Stimulated activated CD4-positive, alpha-beta T cell treated with anti-CD3 and anti-CD28 coated beads, Interleukin-2, amount 100 ng/mL, for 4 hours (primary cell): ENCODE measurements at regions not wholly inside any gene's neighbourhood (a gene's known extent, or its start where the extent isn't known, plus 50 kb on each side); places are given as distances from the start of the nearest gene placed in this dataset.
"Not testable (repeated sequence)": the region's sequence is repeated elsewhere in the genome, so short reads cannot be mapped to it uniquely, and the experiment has no call there.

Experiments used
- DNase-seq: peaks from one replicate; pipeline ENCODE4 v3.0.0-alpha.2; 2020; ENCODE audit warnings: low read depth

DNA sequence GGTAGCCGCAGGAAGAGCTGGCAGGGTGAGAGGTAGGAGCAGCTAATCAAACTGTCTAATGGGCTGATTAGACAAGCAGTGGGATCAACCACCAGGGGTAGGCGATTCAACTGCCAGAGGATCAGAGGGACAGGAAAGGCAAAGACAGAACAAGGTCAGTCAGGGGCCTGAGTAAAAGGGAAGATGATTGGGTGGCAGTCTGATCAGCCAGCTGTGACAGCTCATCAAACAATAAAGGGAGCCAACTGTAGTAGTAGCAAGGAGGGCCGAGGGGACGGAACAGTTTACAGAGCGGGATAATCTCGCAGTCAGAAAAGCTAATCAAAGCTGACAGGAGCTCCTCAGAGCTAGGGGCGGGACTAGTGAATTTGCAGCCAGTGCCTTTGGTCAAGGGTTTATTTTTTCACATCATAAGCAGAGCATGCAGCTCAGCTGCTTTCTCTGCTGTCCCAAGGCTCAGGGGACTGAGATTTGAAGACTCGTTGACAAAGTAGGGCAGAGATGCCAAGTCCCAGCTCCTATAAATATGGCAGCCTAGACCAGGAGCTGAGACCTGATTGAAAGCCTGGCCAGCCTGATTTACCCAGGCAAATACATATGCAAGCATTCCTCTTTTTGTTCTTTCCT is 418.2 kb downstream of the GABRG2 start:
- DNase-seq = no peak

DNA sequence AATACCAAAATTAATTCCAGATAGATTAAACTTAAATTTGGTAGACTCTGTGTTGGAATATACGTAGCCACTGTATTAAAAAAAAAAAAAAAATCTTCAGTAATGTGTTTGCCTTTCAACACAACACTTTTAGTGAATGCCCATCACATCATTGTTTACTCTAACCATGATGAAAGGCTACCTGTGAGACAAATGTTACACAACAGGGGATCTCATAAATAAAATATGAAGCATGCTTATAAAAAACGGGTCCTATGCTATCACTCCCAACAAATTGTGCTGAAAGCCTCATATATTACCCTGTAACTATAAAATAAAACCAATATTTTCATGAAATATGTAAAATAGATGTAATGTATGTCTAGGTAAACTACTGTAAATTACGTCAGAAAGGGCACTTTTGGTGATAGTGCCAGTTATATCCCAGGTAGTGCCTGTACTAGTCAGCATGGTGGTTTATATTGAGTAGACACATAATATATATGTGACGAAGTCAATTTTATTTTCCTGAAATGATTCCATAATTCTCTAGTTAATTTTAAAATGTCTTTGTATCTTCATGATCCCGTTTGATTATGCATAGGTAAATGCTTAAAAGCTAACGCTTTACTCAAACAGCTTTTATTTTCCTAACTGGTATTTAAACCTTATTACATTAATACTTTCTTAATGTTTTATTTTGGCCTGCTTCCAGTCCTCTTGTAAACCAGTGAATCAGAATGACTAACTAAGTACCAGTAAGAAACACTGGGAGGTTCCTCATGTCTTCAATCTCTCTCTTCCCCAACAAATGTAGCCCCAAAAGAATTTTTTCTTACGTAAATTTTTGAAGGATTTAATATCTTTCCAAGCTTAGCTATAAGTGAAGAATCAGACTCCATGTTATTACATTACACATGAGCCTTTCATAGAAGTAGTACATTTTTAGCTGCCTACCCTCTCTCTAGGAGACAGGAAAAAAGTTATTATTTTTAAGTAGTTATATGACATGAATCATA is 420.3 kb downstream of the GABRG2 start:
- DNase-seq = no peak

DNA sequence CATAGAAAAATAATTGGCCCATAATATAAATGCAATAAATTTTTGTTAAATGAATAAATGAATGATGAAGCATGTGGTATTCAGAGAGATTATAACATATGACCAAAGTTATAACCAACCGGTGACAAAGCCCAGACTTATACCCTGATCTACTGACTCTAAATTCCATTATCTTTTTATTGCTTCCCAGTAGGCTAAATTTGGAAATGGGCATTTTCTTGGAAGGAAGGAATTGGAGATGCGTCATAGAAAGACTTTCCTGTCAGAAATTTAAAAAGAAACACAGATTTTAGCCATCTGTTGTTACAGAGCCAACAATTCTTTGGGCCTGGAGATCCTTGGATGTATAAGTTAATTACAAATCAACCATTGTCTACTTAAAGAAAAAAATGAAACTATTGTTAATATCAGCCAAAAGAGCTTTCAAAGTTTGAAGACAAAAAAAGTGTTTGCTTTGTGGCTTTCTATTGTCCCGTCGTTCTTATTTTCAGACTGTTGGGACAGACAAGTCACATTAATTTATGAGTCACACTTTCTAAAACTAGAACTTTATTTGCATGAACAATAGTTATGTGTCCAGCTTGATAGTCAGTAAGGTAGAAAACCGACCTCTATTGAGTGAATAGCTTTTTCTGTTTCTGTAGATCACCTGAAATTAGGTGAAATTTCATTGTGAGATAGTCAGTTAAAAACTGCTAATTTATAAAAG is 428.7 kb downstream of the GABRG2 start:
- DNase-seq = no peak

DNA sequence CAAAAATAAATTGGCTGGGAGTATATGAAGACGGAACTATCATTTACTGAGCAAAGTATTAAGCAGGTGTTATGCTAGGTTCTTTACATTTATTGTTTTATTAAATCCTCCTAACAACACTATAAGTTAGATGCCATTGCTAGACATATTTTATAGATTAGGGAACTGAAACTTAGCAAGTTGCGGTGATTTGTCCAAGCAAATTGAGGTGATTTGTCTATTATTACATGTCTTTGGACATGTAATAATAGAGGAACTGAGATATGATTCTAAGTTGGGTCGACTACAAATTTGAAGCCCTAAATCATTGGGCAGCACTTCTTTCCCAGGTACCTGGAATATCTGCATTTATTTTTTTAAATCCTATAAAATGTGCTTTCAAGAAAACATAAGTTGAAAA is 429.9 kb downstream of the GABRG2 start:
- DNase-seq = no peak

- no peak for DNase-seq
These were observed 435.2 kb downstream of the GABRG2 start for GRCh38 chr5:162502780-162503179.

DNA sequence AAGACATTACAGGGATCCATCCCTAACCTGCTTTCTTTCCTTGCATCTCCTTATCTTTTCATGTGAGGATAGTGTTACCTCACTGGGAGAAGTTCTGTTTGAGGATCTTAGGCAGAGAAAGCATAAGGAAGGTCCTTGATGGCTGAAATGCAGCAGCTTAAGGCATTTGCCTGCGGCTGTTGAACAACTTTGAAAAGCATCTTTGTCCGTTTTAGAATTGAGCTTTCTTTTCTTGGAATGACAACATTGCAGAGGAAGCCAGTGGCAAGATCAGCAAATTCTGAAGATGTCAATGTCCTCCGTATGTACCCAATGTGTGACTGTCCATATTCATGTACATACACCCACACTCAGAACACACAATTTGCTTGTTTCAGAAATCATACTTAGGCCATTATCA is 436.2 kb downstream of the GABRG2 start:
- no peak for DNase-seq

DNA sequence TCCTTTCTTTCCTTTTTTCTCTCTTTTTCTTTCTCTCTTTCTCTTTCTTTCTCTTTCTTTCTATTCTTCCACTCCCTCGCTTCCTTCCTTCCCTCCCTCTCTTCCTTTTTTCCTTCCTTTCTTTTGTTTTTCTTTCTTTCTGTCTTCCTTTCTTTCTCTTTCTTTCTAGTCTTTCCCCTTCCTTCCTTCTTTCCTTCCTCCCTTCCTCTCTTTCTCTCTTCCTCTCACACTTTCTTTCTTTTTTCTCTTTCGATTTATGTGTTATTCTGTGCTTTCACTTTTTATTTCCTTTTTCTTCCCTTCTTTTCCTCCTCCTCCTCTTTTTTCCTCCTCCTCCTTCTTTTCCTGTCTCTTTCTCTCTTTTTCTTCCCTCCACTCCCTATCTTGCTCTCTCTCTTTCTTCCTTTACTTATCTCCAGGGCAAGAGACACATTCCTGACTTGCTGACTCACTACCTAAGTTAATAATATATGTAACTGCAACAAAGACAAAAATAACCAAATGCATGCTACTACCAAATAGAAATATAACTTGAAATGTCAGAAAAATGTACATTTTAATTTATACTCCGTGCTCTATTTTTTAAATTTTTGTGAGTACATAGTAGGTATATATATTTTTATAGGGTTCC is 445.5 kb downstream of the GABRG2 start:
- no peak for DNase-seq

- no peak for DNase-seq
These were observed 446.5 kb downstream of the GABRG2 start for GRCh38 chr5:162514116-162514515.

DNA sequence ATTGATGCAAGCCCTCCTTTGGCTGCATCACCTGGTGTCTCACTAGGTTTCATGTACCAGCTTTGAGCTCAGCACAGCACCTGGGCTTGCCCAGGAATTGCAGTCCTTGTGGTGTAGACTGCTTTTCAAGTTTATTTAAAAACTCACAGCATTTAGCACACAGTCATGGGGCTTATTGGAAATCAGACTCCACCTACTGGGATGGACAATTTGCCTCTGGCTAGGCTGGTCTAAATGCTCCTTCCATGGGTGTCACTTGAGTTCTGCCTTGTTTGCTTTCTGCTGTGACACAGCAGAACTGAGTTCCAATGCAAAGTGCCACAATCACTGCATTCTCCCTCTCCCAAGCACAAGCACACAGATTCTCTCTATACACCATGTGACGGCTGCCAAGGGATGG is 453.3 kb downstream of the GABRG2 start:
- no peak for DNase-seq

- DNase-seq = no peak
These were observed 461.6 kb downstream of the GABRG2 start for GRCh38 chr5:162529209-162529608.

DNA sequence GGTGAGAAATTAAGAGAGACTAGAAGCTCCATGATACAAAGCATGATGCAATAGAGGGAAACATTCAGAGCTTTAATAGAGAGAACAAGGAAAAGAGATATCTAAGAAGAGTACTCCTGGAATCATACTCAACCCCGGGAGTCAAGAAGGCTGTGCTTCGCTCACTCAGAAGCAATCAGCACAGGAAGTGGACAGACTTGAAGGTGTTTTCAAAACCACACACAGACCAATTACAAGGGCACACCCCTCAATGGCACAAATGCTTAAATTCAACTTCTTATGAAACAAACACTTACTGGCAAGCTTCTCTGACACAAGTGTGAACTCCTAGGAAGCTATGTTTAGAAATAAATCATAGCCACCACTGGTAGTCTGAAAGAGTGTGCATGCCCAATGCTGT is 462.3 kb downstream of the GABRG2 start:
- DNase-seq = no peak

- no peak for DNase-seq
These were observed 475.9 kb downstream of the GABRG2 start for GRCh38 chr5:162543437-162543836.

- no peak for DNase-seq
These were observed 477.3 kb downstream of the GABRG2 start for GRCh38 chr5:162544905-162545304.

DNA sequence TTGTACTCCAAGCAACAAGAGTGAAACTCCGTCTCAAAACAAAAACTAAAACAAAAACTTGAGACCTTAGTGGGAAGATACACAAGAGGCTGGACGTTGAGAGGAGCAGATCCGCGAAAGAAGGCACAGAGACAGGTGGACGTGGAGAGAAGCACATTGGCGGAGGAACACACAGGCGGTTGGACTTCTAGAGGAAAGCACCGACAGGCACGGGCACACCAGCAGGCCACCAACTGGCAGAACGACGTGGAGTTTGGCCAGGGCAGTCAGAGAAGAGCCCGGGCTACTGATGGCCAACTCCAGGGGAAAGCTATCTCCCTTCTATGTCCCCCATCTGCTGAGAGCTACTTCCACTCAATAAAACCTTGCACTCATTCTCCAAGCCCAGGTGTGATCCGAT is 482.7 kb downstream of the GABRG2 start:
- DNase-seq = no peak

DNA sequence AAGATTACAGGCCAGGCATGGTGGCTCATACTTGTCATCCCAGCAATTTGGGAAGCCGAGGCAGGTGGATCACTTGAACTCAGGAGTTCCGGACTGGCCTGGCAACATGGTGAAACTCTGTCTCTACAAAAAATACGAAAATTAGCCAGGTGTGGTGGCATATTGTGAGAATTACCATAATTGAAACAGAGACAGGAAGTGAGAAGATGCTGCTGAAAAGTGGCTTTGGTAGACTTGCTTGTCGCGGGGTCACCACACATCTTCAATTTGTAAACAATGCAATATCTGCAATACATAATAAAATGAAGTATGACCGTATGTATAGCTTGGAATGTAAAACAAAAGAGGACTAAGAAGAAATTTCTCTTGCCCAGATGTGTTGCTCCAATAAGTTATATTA is 490.5 kb downstream of the GABRG2 start:
- DNase-seq = no peak

DNA sequence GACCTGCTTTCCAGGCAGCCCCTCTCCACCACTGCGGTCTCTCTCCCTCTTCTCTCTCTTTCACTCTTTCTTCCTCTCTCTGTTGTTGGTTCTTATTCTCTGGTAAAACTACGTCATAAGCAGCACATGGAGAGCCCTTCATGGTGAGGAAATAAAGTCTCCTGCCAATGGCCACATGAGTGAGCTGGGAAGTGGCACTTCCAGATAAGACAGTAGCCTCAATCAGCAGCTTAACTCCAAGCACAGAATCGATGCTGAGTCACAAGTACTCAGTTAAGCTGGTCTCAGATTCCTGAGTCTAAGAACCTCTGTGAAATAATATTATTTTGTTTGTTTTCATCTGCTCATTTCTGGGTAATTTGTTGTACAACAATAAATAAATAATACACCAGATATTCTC is 500.1 kb downstream of the GABRG2 start:
- no peak for DNase-seq

DNA sequence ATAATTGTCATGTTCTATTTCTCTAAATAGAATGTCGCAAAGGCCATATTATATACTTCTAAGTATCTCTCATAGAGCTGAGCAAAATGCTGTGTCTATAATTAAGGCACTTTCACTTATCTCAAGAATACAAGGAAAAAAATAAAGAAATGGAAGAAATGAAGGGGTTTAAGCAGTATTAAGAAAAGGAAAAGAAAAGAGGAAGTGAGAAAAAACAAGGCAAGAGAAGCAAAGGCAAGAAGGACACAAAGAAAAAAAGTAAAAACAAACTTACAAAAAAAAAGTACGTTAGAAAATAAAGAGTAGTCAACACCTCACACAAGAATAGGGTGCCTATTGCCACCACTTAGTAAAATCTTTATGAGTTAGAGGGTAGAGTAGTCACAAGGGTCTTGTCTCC is 506.2 kb downstream of the GABRG2 start:
- no peak for DNase-seq

GRCh38 chr5:162591724-162592123 is 524.2 kb downstream of the GABRG2 start:
- DNase-seq = no peak

GRCh38 chr5:162593881-162594280 is 526.3 kb downstream of the GABRG2 start:
- DNase-seq = no peak

DNA sequence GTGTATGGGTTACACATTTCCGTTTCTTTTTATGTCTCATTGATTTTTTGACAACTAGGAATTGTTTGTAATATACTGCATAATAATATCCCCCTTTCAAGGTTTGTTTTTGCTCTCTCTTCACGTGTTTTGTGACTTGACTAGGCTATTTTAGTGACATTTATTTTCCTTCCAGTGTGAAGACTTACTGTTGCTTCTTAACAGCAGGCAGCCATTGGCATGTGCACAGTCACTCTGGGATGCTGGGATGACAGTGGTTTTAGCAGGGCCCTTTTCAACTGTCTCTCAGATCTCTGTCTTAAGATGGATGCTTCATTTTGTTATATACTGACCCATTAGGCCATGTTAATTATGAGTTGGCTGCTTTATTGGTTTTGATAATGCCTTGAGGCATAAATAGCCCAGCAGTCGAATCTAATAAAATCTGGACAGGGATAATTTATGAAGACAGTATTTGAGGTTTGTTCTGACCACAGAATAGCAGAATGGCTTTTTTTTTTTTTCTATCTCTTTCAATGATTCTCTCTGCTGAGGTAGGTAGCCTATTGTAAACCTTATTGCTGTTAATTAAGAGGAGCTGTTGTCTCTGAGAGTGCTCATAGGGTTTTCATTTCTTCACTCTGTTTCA is 536.0 kb downstream of the GABRG2 start:
- DNase-seq = no peak

DNA sequence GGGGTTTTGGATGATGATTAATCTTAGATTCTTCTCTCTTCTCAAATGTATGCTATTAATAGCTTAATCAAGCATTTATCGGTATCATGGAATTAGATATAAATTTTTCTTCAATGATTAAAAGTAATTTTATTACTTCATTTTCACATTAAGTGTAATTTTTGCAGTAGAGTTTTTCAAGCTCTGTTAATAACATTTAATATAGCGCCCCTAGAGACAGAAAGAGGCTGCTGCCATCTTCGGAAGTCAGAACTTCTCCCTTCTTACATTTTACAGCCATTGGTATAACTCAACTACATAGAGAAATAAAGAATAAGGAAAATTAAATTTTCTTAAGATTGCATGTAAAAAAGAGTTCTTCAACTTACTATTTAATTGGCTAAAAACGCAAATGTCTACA is 540.3 kb downstream of the GABRG2 start:
- no peak for DNase-seq

- not testable (repeated sequence) for DNase-seq
These were observed 554.2 kb downstream of the GABRG2 start for GRCh38 chr5:162621726-162622263.
